ENCODE measurements at regions not wholly inside any gene's neighbourhood (a gene's known extent, or its start where the extent isn't known, plus 50 kb on each side); places are given as distances from the start of the nearest gene placed in this dataset.

DNA sequence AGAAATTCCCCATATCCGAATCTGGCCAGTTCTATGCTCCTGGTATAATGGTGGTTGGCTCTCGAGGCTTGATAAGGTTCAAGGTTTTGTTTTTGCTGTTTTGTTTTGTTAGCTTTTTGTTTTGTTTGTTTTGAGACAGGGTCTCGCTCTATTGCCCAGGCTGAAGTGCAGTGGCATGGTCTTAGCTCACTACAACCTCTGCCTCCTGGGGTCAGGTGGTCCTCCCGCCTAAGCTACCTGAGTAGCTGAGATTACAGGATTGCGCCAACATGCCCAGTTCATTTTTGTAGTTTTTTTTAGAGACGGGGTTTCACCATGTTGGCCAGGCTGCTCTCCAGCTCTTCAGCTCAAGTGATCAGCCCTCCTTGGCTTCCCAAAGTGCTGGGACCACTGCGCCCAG lies 109.1 kb upstream of the ERRFI1 start:
- WGBS (ENCODE audit: low lambda C conversion rate, missing lambda C conversion rate): 97% methylated on average over 7 of the region's 7 CpGs
- Histone ChIP-seq H3K27ac (no peak overlapping the region), H3K4me2 (no peak overlapping the region), H3K79me2 (no peaks in the 10 kb centered on the region), H3K36me3 (replicated peaks; ENCODE audit: insufficient read depth, low read depth) (no peaks in the 10 kb centered on the region), H3K4me3 (no peak overlapping the region), H3K9me3 (ENCODE audit: low read depth) (no peaks in the 10 kb centered on the region), H4K20me1 (ENCODE audit: insufficient read depth, poor library complexity, severe bottlenecking) (no peaks in the 10 kb centered on the region), H3K9me2 (replicated peaks; ENCODE audit: insufficient read depth) (no peaks in the 10 kb centered on the region), H2AFZ (no peak overlapping the region), H3K4me1 (ENCODE audit: insufficient read depth) (peaks cover 26% of the 10 kb centered on the region), H3K27me3 (no peaks in the 10 kb centered on the region)
- TF ChIP-seq EZH2phosphoT487 (IDR thresholded peaks at IDR 0.05; ENCODE audit: low read depth, severe bottlenecking, unreplicated experiment) (no peak), EZH2 (IDR thresholded peaks at IDR 0.05; ENCODE audit: borderline replicate concordance) (no peak)
- TF ChIP-seq, protein P1, sequence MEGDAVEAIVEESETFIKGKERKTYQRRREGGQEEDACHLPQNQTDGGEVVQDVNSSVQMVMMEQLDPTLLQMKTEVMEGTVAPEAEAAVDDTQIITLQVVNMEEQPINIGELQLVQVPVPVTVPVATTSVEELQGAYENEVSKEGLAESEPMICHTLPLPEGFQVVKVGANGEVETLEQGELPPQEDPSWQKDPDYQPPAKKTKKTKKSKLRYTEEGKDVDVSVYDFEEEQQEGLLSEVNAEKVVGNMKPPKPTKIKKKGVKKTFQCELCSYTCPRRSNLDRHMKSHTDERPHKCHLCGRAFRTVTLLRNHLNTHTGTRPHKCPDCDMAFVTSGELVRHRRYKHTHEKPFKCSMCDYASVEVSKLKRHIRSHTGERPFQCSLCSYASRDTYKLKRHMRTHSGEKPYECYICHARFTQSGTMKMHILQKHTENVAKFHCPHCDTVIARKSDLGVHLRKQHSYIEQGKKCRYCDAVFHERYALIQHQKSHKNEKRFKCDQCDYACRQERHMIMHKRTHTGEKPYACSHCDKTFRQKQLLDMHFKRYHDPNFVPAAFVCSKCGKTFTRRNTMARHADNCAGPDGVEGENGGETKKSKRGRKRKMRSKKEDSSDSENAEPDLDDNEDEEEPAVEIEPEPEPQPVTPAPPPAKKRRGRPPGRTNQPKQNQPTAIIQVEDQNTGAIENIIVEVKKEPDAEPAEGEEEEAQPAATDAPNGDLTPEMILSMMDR (IDR thresholded peaks at IDR 0.05; ENCODE audit: poor library complexity): no peak
- no peak for DNase-seq (ENCODE audit: low spot score)

DNA sequence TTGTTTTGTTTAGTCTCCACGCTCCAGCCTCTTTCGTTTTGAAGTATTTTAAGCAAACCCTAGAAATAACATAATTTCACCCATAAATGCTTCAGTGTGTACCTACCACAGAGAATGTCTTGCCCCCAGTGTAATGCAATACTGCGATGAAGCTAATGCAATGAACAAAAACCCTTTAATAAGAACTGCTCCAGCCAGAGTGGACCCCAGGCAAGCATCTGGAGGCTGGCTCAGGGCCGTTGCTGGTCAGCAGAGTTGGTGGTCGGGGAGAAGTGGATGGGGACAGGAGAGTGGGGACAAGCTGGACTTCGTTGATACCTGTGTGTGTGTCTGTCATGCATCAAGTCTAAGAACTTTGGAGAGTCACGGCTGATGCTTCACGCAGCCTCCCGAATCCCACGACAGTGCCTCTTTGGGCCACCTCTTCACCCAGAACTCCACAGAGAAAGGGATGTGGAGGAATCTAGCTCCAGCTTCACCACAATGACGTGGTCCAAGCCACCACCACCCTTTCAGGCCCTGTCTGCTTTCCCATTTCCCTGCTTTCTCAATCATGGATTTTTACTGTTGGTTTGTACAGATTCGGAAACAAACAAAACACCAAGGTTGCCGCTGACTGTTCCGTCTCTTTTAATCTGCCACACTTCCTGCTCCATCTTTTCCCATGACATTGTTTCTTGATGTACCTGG lies 108.6 kb upstream of the ERRFI1 start:
- H4K20me1 ChIP-seq (ENCODE audit: insufficient read depth, poor library complexity, severe bottlenecking): no peaks in the 10 kb centered on the region
- 89% methylated on average over 14 of the region's 14 CpGs for WGBS (ENCODE audit: low lambda C conversion rate, missing lambda C conversion rate)
- TF ChIP-seq, protein P1 (IDR thresholded peaks at IDR 0.05; ENCODE audit: poor library complexity): no peak
- TF ChIP-seq EZH2phosphoT487 (IDR thresholded peaks at IDR 0.05; ENCODE audit: low read depth, severe bottlenecking, unreplicated experiment) (no peak), EZH2 (IDR thresholded peaks at IDR 0.05; ENCODE audit: borderline replicate concordance) (no peak)
- no peak overlapping the region for H3K4me3 ChIP-seq
- H3K4me2 ChIP-seq: no peak overlapping the region
- H3K9me3 ChIP-seq (ENCODE audit: low read depth): no peaks in the 10 kb centered on the region
- no peak for DNase-seq (ENCODE audit: low spot score)
- no peaks in the 10 kb centered on the region for H3K27me3 ChIP-seq
- peaks cover 26% of the 10 kb centered on the region for H3K4me1 ChIP-seq (ENCODE audit: insufficient read depth)
- no peaks in the 10 kb centered on the region for H3K9me2 ChIP-seq (replicated peaks; ENCODE audit: insufficient read depth)
- no peaks in the 10 kb centered on the region for H3K79me2 ChIP-seq
- H3K27ac ChIP-seq: peak overlapping the region; percentile 50
- no peaks in the 10 kb centered on the region for H3K36me3 ChIP-seq (replicated peaks; ENCODE audit: insufficient read depth, low read depth)
- H2AFZ ChIP-seq: no peak overlapping the region

DNA sequence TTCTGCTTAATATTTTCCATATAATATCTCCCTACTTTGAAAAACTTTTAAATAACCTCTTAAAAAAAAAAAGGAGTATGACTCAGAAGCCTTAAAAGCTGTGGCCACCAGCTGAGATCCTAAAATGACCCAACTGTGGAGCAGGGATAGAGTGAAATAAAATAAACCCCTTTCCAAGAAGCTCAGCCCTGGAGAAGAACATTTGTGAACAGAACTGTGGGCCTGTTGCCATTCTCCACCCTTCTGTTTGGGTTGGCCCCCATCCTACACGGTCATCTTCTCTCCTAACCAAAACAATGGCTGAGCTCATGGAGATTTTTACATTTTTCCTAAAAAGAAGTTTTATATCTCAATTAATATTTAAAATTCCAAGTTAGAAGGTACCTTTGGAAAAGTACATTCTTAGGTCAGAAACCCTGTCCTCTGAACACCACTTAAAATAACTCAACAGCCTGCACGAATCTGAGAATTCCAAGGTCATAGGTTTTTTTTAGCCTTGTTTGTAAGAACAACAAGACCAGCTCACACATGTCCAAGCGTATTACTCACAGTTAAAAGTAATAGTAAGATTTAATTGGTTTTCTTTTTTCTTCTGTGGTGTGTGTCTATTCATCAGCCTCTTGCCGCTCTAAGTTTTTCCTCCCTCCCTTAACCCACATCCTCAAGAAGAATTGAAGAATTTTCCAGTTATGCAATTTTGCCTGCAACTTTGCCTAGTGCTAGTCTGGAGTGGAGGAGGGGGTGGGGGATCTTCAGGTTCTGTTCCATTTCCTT lies 107.7 kb upstream of the ERRFI1 start:
- peak overlapping the region; percentile 26 for H3K4me2 ChIP-seq
- DNase-seq (ENCODE audit: low spot score): no peak
- WGBS (ENCODE audit: low lambda C conversion rate, missing lambda C conversion rate): 68% methylated on average over 4 of the region's 4 CpGs

More for the DNA sequence above, 107.7 kb upstream of the ERRFI1 start:
- Histone ChIP-seq H3K27ac (peak overlapping the region; percentile 50), H3K36me3 (replicated peaks; ENCODE audit: insufficient read depth, low read depth) (no peaks in the 10 kb centered on the region), H4K20me1 (ENCODE audit: insufficient read depth, poor library complexity, severe bottlenecking) (no peaks in the 10 kb centered on the region), H3K4me1 (ENCODE audit: insufficient read depth) (peaks cover 26% of the 10 kb centered on the region), H2AFZ (no peak overlapping the region), H3K9me2 (replicated peaks; ENCODE audit: insufficient read depth) (no peaks in the 10 kb centered on the region), H3K27me3 (no peaks in the 10 kb centered on the region), H3K4me3 (no peak overlapping the region), H3K9me3 (ENCODE audit: low read depth) (no peaks in the 10 kb centered on the region), H3K79me2 (no peaks in the 10 kb centered on the region)
- TF ChIP-seq, protein P1 (IDR thresholded peaks at IDR 0.05; ENCODE audit: poor library complexity): no peak
- no peak for TF ChIP-seq EZH2 (IDR thresholded peaks at IDR 0.05; ENCODE audit: borderline replicate concordance)
- no peak for TF ChIP-seq EZH2phosphoT487 (IDR thresholded peaks at IDR 0.05; ENCODE audit: low read depth, severe bottlenecking, unreplicated experiment)

Measured in hepatocyte (in vitro differentiated cells).